GM10266 (cell line): ENCODE measurements at regions not wholly inside any gene's neighbourhood (a gene's known extent, or its start where the extent isn't known, plus 50 kb on each side); places are given as distances from the start of the nearest gene placed in this dataset.

ENCODE experiments used
- DNase-seq: peaks from one replicate; pipeline ENCODE4 v3.0.0; 2012; ENCODE audit errors: extremely low spot score
- TF ChIP-seq, protein P1 (sequence below): IDR thresholded peaks from 2 replicates; pipeline ENCODE4 v1.5.1; 2012; ENCODE audit warnings: mild to moderate bottlenecking, low read depth; ENCODE audit not compliant: control insufficient read depth, insufficient read depth; ENCODE audit errors: missing control alignments

DNA sequence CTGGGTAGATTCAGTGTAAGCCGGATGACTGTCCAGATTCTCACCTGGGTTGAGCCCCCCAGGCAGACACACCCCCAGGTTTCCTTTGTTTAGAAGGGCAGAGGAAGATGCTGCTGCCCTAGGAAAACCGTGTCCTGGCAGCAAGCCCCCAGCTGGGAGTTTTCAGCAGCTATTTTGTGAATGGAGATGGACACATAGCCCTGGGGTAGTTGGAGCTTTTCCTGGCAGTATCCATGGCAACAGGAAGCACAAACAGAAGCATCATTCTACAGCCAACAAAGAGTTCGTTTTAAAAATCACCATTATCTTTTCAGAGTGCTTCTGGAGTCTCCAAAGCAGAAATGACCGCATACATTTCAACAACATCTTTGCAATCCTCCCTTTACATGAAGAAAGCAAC lies 245.5 kb downstream of the BRD1 start:
- TF ChIP-seq, protein P1, sequence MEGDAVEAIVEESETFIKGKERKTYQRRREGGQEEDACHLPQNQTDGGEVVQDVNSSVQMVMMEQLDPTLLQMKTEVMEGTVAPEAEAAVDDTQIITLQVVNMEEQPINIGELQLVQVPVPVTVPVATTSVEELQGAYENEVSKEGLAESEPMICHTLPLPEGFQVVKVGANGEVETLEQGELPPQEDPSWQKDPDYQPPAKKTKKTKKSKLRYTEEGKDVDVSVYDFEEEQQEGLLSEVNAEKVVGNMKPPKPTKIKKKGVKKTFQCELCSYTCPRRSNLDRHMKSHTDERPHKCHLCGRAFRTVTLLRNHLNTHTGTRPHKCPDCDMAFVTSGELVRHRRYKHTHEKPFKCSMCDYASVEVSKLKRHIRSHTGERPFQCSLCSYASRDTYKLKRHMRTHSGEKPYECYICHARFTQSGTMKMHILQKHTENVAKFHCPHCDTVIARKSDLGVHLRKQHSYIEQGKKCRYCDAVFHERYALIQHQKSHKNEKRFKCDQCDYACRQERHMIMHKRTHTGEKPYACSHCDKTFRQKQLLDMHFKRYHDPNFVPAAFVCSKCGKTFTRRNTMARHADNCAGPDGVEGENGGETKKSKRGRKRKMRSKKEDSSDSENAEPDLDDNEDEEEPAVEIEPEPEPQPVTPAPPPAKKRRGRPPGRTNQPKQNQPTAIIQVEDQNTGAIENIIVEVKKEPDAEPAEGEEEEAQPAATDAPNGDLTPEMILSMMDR = no peak
- no peak for DNase-seq

DNA sequence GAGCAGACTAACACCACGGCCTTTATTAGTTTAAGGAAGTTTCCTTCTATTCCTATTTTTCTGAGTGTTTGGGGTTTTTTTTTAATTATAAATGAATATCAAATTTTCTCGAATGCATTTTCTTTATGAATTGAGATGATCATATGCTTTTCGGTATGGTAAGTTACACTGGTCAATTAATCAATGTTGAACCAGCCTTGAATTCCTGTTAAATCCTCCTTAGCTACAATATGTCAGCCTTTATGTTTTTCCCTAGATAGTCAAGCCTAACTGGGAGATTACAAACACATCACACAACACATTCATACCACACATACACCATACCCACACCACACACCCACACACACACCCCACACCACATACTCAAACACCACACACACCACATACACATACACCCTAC lies 247.6 kb downstream of the BRD1 start:
- TF ChIP-seq, protein P1 = no peak
- no peak for DNase-seq

DNA sequence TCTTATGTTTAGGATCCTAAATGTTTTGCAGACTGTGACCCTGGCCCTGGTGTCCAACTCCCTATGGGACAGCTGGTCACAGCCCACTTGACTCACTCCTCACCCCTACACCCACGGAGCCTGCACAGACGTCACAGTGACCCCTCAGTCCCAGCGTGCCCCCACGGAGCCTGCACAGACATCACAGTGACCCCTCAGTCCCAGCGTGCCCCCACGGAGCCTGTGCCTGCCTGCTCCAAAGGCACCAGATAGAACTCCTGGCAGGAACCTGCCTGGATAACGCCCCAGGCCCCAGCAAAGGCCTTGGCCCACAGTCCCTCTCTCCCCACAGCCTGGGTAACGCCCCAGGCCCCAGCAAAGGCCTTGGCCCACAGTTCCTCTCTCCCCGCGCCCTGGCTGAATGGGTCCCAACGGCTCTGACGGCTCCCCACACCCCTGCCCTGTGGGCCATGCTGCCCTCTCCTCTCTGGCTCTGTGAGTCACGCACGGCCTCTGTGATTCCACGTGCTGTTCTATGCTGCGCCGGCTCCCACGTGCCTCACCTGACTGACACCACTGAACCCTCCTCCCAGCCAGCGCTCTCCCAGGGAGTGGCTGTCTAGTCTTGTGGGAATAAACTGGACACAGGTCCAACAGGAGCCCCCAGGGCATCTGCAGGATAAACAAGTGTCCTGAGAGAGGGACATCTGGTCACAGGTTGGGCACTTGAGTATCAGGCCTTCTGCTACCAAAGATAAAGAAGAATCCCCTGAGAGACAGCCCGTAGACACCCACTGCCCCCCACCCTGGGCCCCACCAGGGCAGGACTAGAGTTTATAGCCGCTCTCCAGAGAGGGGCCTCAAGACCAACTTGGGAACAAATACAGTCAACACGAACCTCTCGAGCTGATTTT lies 250.3 kb downstream of the BRD1 start:
- TF ChIP-seq, protein P1 = no peak
- DNase-seq = no peak

DNA sequence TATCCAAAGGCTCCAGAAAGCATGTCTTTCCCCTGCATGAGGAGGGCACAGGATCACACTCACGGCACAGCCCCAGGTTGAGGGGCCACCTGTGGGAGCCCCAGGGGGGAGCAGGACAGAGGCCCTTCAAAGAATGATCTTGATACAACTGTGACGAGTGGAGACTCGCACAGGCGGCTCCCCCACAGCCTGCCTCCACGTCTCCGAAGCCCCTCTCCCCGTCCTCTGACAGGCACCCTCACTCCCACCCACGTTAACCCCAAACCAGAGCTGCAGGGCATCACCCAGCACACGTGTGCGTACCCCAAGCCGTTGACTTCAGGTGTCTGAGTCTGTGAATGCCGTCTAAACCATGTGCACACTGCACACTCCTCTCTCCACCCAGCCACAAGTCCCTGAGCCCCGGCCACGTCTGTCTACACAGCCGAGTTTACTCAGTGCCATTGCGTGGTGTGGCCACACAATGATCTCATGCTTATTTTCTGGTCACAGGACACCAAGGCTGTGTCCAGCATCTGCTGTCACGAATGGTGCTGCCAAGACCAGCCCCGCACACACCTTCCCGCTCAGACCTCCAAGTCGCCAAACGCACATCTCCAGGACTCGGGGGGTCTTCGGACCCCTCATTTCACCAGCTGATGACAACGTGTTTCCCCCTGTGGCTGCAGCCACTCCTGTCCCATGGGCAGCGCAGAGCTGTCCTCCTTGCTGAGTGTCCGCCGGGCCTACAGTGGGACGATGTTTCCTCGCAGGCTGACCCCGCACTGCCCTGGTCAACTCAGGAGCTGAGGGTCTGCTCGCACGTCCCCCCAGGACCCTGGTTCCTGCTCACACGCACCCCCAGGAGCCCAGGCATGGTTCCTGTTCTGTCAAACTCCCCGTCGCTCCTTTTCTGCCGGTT lies 251.2 kb downstream of the BRD1 start:
- TF ChIP-seq, protein P1 = no peak
- DNase-seq = no peak

DNA sequence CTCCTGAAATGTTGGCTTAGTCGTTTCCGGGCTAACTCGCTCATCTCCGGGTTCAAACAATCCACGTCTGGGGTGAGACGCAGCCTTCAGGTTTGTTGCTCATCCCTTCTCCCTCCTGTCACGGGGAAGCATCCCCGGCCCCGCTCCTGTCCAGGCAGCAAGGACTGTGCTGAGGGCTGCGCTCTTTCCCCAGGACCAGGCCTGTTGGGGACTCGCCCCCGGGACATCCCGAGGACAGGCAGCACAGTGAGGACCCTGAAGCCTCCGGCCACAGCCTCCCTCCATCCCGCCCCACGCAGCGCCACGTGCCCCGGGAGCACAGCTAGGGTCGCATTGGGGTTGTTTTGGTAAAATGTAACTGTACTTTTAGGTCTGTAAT lies 252.0 kb downstream of the BRD1 start:
- TF ChIP-seq, protein P1 = no peak
- DNase-seq = no peak

DNA sequence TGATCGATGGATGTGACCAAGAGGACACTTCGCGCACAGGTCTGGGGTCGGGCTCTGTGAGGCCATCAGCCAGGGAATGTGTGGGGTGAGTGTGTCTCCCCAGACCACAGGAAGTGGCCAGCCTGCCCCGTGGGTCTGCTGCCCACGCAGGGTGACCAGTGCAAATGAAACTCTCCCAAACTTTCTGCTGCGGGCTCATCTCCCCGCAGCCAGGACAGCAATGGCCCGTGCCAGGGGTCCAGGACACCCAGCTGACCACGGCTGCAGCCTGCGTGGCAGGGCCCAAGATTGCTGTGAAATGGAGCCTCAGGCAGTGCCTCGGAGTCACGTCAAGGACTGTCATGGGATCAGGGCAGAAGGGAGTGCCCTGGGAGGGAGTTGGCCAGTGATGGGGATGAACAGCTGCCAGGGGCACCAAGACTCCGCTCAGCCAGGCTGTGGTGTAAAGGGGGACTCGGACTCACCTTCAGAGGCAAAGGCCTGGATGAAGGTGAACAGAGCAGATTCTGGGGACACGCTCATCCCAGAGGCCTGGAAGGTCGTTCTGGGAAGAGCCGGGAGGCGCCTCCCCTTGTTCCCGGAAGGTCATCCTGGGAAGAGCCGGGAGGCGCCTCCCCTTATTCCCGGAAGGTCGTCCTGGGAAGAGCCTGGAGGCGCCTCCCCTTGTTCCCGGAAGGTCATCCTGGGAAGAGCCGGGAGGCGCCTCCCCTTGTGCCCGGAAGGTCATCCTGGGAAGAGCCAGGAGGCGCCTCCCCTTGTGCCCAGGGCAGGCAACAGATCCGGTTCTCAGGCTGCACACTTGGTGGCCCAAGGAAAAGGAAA lies 252.6 kb downstream of the BRD1 start:
- DNase-seq = no peak
- TF ChIP-seq, protein P1 = no peak
